ENCODE measurements at regions not wholly inside any gene's neighbourhood (a gene's known extent, or its start where the extent isn't known, plus 50 kb on each side); places are given as distances from the start of the nearest gene placed in this dataset.
"Not testable (repeated sequence)": the region's sequence is repeated elsewhere in the genome, so short reads cannot be mapped to it uniquely, and the experiment has no call there.

DNA sequence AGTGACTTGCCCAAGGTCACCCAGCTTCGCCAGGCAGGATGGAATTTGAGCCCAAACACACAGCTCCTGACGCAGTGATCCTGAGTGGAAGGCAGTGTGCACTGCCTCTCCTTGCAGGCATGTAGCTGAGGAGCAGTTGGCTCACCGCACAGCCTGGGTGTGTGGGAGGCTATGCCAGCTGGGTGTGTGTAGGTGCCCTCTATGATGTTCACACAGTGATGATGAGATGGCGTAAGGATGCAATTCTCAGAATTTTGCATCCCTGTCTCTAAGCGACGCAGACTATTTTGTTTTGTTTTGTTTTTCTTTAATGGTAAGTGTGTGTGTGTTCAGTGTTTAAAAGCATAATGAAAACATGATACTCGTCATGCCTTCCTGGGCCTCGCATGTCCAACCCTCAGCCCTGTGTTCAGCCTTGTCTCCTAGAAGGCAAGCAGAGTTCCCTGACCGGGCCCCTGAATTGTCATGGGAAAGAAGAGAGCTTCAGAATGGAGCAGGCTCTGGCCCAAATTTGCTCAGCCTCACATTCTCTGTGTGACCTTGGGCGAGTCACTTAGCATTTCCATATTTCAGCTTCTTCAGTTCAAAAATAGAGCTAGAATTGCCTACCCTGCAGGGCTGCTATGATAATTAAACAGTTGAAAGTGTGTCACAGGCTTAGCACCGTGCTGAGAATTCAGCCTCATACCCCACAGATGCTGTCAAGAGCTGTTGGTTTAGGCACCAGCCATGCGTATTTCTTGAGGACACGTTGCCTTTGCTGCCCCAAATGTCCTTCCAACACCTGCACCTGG lies 603.6 kb upstream of the RAB6C start:
- DNase-seq (ENCODE audit: low spot score), result no peak

DNA sequence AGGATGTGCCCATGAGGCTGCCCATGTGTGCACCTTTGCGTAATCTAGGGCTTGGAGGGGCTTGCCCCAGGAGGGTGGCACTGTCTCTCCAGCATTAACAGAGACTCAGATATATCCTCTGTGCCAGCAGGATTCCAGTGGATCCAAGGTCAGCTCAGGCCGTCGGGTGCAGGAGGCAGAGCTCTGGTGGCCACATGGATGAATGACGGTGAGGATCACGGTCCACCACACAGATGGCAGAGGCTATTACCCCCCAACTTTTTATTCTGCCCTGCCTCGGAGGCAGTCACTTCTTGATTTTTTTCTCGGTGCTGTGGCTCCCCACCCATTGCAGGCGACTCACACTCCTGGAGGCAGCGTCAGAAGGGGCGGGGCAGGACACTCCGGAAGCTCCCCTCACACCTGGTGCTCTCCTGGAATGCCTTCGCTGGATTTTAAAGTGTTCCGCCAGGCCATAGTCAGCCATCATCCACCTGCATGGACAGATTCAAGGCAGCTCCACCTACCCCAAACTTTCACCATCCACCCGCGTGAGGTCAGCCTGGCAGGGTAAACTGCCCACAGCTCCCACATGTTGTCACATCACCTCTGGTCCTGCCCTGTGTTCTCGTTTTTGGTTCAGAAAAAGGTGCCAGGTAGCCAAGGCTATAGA lies 602.9 kb upstream of the RAB6C start:
- DNase-seq (ENCODE audit: low spot score), result no peak

DNA sequence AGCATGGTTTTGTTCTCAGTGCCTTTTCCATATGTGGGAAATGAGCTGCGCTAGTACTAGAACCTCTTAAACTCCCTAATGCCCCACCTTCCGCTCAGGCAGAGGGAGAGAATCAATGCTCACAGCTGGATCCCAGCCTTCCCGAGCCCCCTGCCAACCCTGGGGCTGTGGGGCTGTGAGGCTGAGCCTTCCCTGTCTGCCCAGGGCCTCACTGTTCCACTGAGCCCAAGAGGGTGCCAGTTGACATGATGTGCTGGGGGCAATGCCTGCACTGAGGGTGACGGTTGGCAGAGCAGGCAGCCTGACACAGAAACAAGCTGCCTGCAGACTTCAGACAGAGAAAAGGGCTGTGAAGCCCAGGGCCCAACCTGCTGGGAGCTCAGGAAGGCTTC lies 602.4 kb upstream of the RAB6C start:
- no peak for DNase-seq (ENCODE audit: low spot score)

DNA sequence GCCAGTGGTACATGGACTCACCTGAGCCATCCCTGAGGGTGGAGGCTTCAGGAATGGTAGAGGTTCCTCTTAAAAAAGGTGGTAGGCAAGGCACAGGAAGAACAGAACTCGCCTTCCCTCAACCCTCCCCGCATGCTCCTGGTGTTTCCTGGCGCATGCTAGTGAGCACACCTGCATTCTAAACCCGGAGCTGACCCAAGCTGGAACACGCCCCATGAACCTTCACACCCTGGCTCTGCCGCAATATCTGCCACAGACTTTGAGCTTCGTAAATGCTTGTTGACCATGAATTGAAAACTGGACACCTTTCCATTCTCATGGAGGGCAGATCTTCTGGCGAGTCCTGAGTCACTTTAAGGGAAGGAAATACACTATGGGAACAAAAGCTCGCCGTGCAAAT lies 601.3 kb upstream of the RAB6C start:
- DNase-seq (ENCODE audit: low spot score), result no peak

DNA sequence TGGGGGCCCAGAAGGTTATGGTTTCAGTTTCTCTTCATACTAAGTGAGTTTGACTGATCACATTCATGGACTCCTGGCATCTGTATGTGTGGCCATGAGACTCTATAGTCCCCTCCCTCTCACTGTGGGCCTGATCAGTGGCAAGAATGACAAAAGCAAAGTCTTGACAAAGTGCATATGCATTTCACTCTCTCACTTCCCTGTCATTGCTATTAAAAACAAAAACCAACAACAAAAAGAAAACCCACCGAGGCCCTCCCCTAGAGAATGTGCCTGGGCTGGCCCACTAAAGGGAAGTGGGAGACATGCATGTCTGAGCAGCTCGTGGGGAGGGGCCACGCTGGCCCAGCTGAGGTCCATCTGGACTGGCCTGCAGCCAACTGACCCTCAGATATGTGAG lies 600.1 kb upstream of the RAB6C start:
- DNase-seq (ENCODE audit: low spot score), result no peak

DNA sequence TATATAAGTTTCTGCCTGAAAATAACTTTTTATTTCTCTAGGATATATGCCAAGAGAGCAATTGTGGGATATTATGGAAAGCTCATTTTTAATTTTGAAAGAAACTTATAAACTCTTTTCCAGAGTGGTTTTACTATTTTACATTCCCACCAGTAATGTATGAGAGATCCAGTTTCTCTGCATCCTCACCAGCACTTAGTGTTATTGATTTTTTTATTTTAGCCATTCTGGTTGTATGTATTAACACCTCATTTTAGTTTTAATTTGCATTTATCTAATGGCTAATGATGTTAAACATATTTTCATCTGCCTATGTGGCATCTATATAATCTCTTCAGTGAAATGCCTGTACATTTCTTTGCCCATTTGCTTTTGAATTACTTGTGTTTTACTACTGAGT lies 597.7 kb upstream of the RAB6C start:
- no peak for DNase-seq (ENCODE audit: low spot score)

DNA sequence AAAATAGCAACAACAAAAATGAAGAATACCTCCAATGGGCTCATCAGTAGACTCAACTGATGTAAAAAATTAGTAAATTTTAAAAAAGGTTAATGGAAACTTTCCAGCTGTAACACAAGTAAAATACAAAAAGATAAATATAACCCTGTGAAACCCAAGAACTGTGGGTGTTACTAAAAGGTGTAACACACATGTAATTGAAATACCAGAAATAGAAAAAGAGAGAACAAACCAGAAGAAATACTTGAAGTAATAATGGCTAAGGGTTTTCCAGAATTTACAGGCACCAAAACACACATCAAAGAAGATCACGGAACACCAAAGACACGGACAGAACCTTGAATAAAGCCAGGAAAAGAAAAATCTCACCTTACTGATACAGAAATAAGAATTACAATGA lies 590.6 kb upstream of the RAB6C start:
- DNase-seq (ENCODE audit: low spot score), result no peak

DNA sequence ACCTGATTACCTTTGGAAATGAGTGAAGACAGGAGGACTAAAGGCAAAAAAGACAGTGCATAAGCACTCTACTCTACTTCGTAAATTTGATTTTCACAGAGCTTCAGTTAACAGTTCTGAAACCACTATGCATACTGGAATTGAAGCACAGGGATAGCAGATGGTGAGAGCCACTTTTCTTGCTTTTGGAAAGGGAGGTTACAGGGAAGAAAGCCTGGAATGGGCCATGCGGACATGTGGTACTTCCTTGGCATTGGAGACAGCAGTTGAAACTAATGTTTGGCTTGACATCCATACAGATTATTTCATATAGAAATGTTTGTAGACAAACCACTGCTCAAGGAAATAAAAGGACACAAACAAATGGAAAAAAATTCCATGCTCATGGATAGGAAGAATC lies 585.6 kb upstream of the RAB6C start:
- DNase-seq (ENCODE audit: low spot score), result no peak

DNA sequence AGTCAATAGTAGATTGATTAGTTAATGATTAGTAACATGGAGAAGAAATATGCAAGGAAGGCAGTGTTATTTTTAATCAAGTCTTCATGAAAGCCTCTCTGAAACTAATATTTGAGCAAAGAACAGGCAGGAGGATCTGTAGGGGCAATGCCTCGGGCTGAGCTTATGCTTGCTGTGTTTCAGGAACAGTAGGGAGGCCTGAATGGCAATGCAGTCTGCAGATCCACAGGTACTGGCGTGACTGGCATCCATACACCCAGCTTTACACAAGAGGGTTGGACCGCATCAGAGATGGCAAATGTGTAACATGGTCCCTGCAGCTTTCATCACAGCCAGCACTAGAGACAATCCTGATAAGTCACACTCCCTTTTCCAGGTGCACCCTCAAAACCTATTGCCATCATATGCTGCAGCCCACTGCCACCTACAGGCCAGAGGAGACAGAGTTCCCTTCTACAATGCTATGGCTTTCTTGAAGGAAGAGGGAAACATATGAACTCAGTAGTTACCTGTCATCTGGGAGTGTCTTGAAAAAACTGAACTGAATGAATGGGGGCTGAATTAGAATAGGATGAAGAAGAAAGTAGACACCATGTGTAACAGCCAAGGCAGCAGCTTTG lies 582.4 kb upstream of the RAB6C start:
- DNase-seq (ENCODE audit: low spot score), result no peak

DNA sequence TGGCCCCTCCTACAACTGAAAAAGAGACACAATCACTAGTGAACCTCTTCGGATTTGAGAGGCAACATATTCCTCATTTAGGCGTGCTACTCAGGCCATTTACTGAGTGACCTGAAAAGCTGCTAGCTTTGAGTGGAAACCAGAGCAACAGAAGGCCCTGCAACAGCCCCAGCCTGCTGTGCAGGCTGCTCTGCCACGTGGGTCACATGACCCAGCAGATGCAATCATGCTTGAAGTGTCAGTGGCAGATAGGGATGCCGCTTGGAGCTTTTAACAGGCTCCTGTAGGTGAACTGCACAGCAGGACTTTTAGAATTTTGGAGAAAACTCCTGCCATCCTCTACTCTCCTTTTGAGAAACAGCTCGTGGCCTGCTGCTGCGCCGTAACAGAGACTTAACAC lies 578.6 kb upstream of the RAB6C start:
- no peak for DNase-seq (ENCODE audit: low spot score)

DNA sequence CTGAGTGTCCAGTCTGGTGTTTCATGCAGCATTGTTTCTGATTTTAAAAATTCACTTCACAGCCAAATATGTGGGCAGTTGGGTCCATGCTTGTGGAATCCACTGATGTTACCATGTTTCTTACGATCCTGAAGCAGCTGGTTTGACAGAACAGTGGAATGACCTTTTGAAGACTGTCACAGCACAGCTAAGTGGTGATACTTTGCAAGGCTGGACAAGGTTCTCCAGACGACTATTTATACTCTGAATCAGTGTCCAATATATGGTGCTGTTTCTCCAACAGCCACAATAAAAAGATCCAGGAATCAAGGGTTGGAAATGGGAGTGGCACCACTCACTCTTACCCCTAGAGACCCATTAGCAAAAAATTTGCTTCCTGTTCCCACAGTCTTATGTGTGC lies 577.4 kb upstream of the RAB6C start:
- no peak for DNase-seq (ENCODE audit: low spot score)

DNA sequence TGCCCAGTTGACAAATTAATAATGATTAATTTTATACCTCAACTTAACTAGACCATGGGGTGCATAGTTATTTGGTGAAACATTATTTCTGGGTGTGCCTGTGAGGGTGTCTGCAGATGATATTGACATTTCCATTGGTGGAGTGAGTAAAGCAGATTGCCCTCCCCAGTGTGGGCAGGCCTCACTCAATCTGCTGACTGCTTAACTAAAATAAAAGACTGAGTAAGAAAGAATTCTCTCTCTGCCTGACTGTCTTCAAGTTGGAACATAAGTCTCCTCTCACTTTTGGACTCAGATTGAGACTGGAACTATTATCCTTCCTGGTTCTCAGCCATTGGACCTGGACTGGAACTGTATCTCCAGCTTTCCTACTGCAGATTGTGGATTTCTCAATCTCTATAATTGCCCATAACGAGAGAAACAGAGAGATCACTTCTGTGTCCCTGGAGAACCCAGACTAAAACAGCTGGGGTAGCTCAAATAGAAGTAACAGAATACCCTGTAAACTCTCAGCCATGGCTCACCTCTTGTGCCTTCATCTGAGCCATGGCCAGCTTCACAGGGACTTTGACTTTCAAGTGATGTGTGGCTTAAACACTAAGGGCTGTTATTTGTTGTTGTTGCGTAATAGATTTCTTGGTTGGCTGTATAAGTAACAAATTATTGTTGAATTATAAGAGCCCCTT lies 575.3 kb upstream of the RAB6C start:
- no peak for DNase-seq (ENCODE audit: low spot score)

DNA sequence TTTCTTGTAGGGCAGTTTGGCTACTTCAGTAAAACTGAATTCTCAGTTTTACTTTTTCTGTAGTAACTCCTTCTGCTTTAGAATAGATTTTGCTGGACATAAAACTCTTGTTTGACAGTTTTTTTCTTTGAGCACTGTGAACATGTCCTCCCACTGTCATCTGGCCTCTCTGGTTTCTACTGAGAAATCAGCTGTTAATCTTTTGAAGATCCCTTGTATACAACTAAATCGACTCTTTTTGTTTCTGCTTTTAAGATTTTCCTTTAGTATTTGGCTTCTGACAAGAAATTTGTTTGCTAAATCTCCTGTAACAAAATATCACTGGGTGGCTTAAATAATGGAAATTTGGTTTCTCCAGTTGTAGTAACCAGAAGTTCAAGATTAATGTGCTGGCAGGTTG lies 570.9 kb upstream of the RAB6C start:
- no peak for DNase-seq (ENCODE audit: low spot score)

DNA sequence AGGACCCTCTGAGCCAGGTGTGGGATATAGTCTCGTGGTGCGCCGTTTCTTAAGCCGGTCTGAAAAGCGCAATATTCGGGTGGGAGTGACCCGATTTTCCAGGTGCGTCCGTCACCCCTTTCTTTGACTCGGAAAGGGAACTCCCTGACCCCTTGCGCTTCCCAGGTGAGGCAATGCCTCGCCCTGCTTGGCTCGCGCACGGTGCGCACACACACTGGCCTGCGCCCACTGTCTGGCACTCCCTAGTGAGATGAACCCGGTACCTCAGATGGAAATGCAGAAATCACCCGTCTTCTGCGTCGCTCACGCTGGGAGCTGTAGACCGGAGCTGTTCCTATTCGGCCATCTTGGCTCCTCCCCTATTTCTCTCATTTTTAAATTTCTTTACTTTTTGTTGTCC lies 562.4 kb upstream of the RAB6C start:
- DNase-seq (ENCODE audit: low spot score), result not testable (repeated sequence)

DNA sequence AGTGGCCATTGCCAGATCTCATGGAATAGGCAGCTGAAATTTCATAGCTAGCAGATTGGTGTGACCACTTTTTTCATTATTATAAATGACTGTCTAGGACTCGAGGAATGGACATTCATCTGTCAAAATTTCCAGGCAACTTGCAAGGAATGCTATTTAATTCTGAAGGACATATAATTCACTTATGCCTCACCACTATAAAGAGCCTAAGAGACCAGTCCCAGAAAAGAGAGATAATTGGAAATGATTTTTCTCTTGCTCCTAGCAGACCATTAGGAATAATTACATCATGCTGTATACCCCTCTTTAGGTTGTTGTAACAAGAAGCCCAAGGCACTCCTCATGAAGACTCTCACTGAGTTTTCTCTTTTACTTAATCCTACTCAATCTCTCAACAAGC lies 557.4 kb upstream of the RAB6C start:
- DNase-seq (ENCODE audit: low spot score), result no peak

DNA sequence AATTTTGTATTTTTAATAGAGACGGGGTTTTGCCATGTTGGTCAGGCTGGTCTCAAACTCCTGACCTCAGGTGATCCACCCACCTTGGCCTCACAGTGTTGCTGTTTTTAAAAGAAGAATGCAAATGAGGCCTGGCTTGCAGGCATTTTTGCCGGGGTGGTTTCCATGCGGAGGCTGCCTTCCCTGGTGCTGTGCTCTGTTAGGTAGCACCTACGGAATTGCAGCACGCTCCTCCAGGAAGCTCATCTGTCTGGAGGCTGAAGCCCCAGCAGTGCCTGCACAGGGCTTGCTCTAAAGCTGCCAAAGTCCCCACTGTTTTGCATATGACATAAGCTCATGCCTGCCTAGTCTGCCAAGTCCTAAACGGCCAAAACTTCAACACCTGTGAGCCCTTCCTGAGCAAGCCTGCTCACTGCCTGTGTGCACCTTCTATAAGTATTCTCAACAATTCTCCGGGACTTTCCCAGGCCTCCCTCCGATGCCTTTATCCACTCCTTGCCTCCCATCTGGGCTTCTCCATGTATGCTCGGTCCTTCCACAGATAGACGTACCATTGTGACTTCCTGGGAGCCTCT lies 551.3 kb upstream of the RAB6C start:
- no peak for DNase-seq (ENCODE audit: low spot score)

DNA sequence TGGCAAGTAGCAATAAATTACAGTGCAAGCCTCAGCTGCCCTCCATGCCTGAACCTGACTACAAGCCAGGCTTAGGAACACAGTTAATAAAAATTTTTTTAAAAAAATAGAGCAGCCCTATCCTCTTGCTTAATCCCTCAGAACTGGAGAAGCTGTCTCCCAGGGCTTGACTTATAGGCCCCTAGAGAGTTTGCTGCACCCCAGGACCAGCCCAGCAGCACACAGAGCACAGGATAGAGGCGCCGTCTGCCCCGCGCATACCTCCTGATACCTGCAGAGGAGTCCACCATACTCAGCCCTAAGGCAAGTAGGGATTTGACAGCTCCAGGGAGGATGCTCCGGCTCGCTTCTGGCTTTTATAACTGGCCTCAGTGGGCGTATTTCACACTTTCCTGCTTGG lies 548.6 kb upstream of the RAB6C start:
- no peak for DNase-seq (ENCODE audit: low spot score)

DNA sequence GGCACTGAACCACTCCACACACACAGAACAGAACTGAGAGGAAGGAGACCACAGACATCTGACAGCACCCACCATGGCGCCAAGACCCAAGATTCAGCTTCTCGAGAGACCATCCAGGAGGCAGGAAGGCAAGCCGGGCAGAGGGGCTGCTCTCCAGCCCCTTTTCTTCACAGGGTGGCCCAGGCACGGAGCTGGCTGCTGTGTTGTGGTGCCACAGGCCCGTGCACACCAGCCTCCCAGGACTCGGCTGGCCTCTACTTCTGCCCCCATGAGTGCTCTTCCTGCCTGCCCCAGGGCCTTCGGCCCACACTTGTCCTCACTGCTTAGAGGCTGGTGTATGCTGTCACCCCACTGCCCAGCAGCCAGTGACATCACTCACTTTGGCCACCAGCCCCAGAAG lies 547.6 kb upstream of the RAB6C start:
- no peak for DNase-seq (ENCODE audit: low spot score)

DNA sequence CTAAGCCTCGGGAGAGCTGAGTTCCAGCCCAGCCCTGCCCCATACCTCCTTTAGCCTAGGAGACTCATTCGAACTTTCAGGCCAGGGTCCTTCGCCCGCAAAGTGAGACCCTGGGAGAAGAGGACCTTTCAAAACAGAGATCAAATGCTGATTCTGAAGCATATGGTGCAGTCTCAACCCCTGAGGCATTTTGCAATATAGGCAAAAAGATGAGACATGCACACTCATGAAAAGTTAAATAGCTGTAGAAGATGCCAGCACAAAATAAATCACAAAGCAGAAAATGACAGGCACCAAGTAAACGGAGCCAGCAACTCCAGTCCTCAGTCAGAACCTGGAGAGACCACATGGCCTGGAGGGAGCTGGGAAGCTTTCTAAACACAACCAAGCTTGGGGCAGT lies 542.7 kb upstream of the RAB6C start:
- DNase-seq (ENCODE audit: low spot score), result no peak

DNA sequence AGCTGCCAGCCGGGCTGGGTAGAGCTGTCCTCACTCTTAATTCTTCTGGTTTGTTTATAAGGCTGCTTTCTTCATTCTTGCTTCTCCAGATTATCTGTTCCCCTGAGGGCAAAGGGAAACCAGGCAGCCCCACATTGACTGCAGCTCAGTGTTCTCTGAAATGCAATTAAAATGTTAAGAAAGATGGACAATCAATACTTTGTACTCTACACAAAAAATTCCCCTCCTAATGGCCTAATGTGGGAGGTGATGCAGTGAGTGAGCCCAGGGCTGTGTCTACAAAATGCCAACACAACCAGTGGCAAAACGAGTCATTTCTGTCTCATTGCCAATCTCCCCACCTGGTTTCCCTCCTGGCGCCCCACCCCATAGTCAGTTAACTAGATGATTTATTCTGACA lies 541.7 kb upstream of the RAB6C start:
- DNase-seq (ENCODE audit: low spot score), result no peak

DNA sequence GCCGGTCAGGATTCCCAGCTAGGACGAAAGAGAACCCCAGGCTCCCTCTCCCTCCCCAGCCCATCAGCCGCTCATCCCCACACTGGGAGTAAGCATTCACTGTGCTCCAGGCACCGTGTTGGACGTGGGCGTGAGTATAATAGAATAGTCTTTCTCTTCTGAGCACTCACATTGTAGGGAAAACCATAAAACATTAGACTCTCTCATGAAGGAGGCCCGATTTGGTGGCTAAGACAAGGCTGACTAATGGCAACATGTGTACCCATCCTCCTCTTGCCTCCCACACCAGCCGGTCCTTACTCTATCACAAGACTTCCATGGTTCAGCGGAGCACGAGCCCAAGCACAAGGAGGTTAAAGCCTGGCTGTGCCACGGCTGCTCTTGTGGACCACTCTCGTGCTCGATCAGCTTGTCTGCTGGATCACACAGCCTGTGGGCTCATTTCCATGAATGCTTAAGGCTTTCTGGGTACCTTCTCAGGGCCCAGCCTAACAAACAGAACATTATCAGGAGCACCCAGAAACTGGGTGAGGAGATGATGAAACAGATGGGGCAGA lies 540.9 kb upstream of the RAB6C start:
- no peak for DNase-seq (ENCODE audit: low spot score)
